ENCODE measurements at regions not wholly inside any gene's neighbourhood (a gene's known extent, or its start where the extent isn't known, plus 50 kb on each side); places are given as distances from the start of the nearest gene placed in this dataset.

GRCh38 chr5:152107220-152107619 is 182.6 kb upstream of the GLRA1 start:
- H3K9ac ChIP-seq (ENCODE audit: control insufficient read depth, insufficient read depth, low read length) = no peak overlapping the region
- H2AFZ ChIP-seq (ENCODE audit: control insufficient read depth, low read depth, low read length) = no peak overlapping the region
- H3K79me2 ChIP-seq (ENCODE audit: control insufficient read depth, insufficient read depth, low read length) = no peaks in the 10 kb centered on the region
- H3K4me3 ChIP-seq = no peak overlapping the region
- H3K4me1 ChIP-seq (ENCODE audit: control insufficient read depth, insufficient read depth, low read length) = no peaks in the 10 kb centered on the region
- BruUV-seq (replicated peaks) = no TSS peak
- POLR2A ChIA-PET = no interaction called here
- CTCF ChIA-PET = interaction anchor here (1.0 kb wide), 1 partner anchor 11 kb away, joined by 3 read pairs; no protein-coding TSS in a partner anchor
- H3K4me2 ChIP-seq (ENCODE audit: control insufficient read depth, insufficient read depth) = no peak overlapping the region
- 14% methylated on average over 3 of the region's 3 CpGs for WGBS (ENCODE audit: insufficient coverage, insufficient replicate concordance, low lambda C conversion rate, missing lambda C conversion rate)
- no peak for DNase-seq (ENCODE audit: low read depth, low spot score)
- intact Hi-C loops (cut with micrococcal nuclease; ENCODE audit: unreplicated experiment) = no loop called here
- H3K36me3 ChIP-seq (ENCODE audit: control insufficient read depth in 2 of 2, insufficient read depth in 2 of 2, low read length in 1 of 2) = no peaks in the 10 kb centered on the region
- TF ChIP-seq DPF2 (IDR thresholded peaks at IDR 0.05) (no peak), HDAC2 (IDR thresholded peaks at IDR 0.05) (no peak), BHLHE40 (IDR thresholded peaks at IDR 0.05; ENCODE audit: borderline replicate concordance in 1 of 2, low read depth in 2 of 2, low read length in 1 of 2) (no peak), PAX8 (IDR thresholded peaks at IDR 0.05) (no peak), BRCA1 (IDR thresholded peaks at IDR 0.05; ENCODE audit: low read depth, low read length) (no peak), ZNF217 (IDR thresholded peaks at IDR 0.05) (no peak), RB1 (IDR thresholded peaks at IDR 0.05; ENCODE audit: borderline replicate concordance) (no peak), POLR2AphosphoS2 (IDR thresholded peaks at IDR 0.05; ENCODE audit: low read depth, low read length) (no peak), TAF1 (IDR thresholded peaks at IDR 0.05; ENCODE audit: borderline replicate concordance, low read depth, low read length) (no peak), ETV6 (conservative IDR thresholded peaks at IDR 0.05 in 1 of 2, IDR thresholded peaks at IDR 0.05 in 1 of 2; ENCODE audit: borderline replicate concordance in 1 of 2, low read depth in 1 of 2) (no peak)
- TF ChIP-seq, protein P1, sequence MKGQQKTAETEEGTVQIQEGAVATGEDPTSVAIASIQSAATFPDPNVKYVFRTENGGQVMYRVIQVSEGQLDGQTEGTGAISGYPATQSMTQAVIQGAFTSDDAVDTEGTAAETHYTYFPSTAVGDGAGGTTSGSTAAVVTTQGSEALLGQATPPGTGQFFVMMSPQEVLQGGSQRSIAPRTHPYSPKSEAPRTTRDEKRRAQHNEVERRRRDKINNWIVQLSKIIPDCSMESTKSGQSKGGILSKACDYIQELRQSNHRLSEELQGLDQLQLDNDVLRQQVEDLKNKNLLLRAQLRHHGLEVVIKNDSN (IDR thresholded peaks at IDR 0.05; ENCODE audit: borderline replicate concordance, extremely low read length, insufficient read depth, low read depth, low read length) = no peak
- TF ChIP-seq, protein P2, sequence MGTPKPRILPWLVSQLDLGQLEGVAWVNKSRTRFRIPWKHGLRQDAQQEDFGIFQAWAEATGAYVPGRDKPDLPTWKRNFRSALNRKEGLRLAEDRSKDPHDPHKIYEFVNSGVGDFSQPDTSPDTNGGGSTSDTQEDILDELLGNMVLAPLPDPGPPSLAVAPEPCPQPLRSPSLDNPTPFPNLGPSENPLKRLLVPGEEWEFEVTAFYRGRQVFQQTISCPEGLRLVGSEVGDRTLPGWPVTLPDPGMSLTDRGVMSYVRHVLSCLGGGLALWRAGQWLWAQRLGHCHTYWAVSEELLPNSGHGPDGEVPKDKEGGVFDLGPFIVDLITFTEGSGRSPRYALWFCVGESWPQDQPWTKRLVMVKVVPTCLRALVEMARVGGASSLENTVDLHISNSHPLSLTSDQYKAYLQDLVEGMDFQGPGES (IDR thresholded peaks at IDR 0.05) = no peak
- no peak overlapping the region for H3K27ac ChIP-seq (ENCODE audit: control insufficient read depth, insufficient read depth)
- in situ Hi-C loops (cut with MboI) = no loop called here
- no peak for FAIRE-seq
- no peaks in the 10 kb centered on the region for H3K27me3 ChIP-seq (replicated peaks in 1 of 2; ENCODE audit: control insufficient read depth in 2 of 2, insufficient read depth in 2 of 2, low read length in 1 of 2)
- H4K20me1 ChIP-seq (ENCODE audit: control insufficient read depth, insufficient read depth) = no peaks in the 10 kb centered on the region
- RAD21 ChIA-PET (ENCODE audit: unreplicated experiment) = no interaction called here
- SMC1A ChIA-PET (ENCODE audit: uncharacterized antibody, unreplicated experiment) = no interaction called here
- no peak for ATAC-seq
- no peaks in the 10 kb centered on the region; the same call in 2 of the 3 replicates for H3K9me3 ChIP-seq (replicated peaks; ENCODE audit: control insufficient read depth, insufficient read depth, low read length)
